Middle frontal gyrus (tissue), 1 donor: ENCODE measurements at regions not wholly inside any gene's neighbourhood (a gene's known extent, or its start where the extent isn't known, plus 50 kb on each side); places are given as distances from the start of the nearest gene placed in this dataset.
"Not testable (repeated sequence)": the region's sequence is repeated elsewhere in the genome, so short reads cannot be mapped to it uniquely, and the experiment has no call there.

ENCODE experiments used
- DNase-seq: peaks from one replicate; pipeline ENCODE4 v3.0.0-alpha.2; 2015; ENCODE audit warnings: low spot score; ENCODE audit errors: extremely low spot score

- no peak for DNase-seq
These were observed 50.4 kb upstream of the ARHGEF7 start for GRCh38 chr13:111064661-111065060.

GRCh38 chr13:111062966-111063365 is 52.1 kb upstream of the ARHGEF7 start:
- no peak for DNase-seq

GRCh38 chr13:111062305-111062704 is 52.8 kb upstream of the ARHGEF7 start:
- DNase-seq: no peak

GRCh38 chr13:111061358-111062045 is 53.6 kb upstream of the ARHGEF7 start:
- no peak for DNase-seq

GRCh38 chr13:111060237-111060919 is 54.7 kb upstream of the ARHGEF7 start:
- DNase-seq: no peak

- no peak for DNase-seq
These were observed 56.2 kb upstream of the ARHGEF7 start for GRCh38 chr13:111058796-111059506.

- not testable (repeated sequence) for DNase-seq
These were observed 56.8 kb upstream of the ARHGEF7 start for GRCh38 chr13:111058339-111058738.

GRCh38 chr13:111051726-111052232 is 63.3 kb upstream of the ARHGEF7 start:
- DNase-seq: not testable (repeated sequence)

GRCh38 chr13:111051041-111051725 is 63.9 kb upstream of the ARHGEF7 start:
- DNase-seq: no peak

- DNase-seq: no peak
These were observed 64.6 kb upstream of the ARHGEF7 start for GRCh38 chr13:111050539-111050879.

GRCh38 chr13:111049791-111050538 is 65.1 kb upstream of the ARHGEF7 start:
- DNase-seq: no peak

GRCh38 chr13:111048387-111048786 is 66.7 kb upstream of the ARHGEF7 start:
- no peak for DNase-seq

GRCh38 chr13:111047326-111047725 is 67.8 kb upstream of the ARHGEF7 start:
- DNase-seq: no peak

- DNase-seq: no peak
These were observed 68.4 kb upstream of the ARHGEF7 start for GRCh38 chr13:111046590-111047141.

GRCh38 chr13:111045170-111045569 is 69.9 kb upstream of the ARHGEF7 start:
- no peak for DNase-seq

GRCh38 chr13:111044087-111044830 is 70.9 kb upstream of the ARHGEF7 start:
- no peak for DNase-seq

GRCh38 chr13:111043575-111043982 is 71.5 kb upstream of the ARHGEF7 start:
- no peak for DNase-seq

- DNase-seq: no peak
These were observed 72.4 kb upstream of the ARHGEF7 start for GRCh38 chr13:111042661-111043226.

- DNase-seq: no peak
These were observed 74.3 kb upstream of the ARHGEF7 start for GRCh38 chr13:111040830-111041229.

- no peak for DNase-seq
These were observed 75.4 kb upstream of the ARHGEF7 start for GRCh38 chr13:111039735-111040134.
